ENCODE measurements at regions not wholly inside any gene's neighbourhood (a gene's known extent, or its start where the extent isn't known, plus 50 kb on each side); places are given as distances from the start of the nearest gene placed in this dataset.

- POLR2A ChIA-PET = no interaction called here
- Histone ChIP-seq H3K4me1 (ENCODE audit: control insufficient read depth, insufficient read depth, low read length) (0 out of 2 replicates have a peak, but pooled peaks cover 2% of the 10 kb centered on the region), H3K36me3 (ENCODE audit: control insufficient read depth in 2 of 2, insufficient read depth in 1 of 2, low read length in 2 of 2) (no peaks in the 10 kb centered on the region), H3K9me3 (ENCODE audit: control insufficient read depth, insufficient read depth, low read depth, low read length) (no peaks in the 10 kb centered on the region), H3K27ac (ENCODE audit: extremely low read depth, low read depth, low read length) (no peak overlapping the region), H3K4me3 (ENCODE audit: low read depth, low read length) (no peak overlapping the region)
- CTCF ChIA-PET = no interaction called here
- no peak for TF ChIP-seq PATZ1 (tag by site-specific recombination; IDR thresholded peaks at IDR 0.05)
- no peak for TF ChIP-seq REST (tag by site-specific recombination; IDR thresholded peaks at IDR 0.05)
- TF ChIP-seq ZBTB26 (tag by site-specific recombination; optimal IDR thresholded peaks at IDR 0.05) = no peak
- TF ChIP-seq BCL11B (tag by site-specific recombination; IDR thresholded peaks at IDR 0.05; ENCODE audit: low read depth) = no peak
- TF ChIP-seq PRDM1 (tag by site-specific recombination; IDR thresholded peaks at IDR 0.05) = no peak
- TF ChIP-seq ZNF19 (tag by site-specific recombination; IDR thresholded peaks at IDR 0.05; ENCODE audit: low read depth) = no peak
- no peak for TF ChIP-seq ZFP3 (tag by site-specific recombination; IDR thresholded peaks at IDR 0.05; ENCODE audit: low read depth)
- no peak for TF ChIP-seq GLI4 (tag by site-specific recombination; IDR thresholded peaks at IDR 0.05)
Observed at GRCh38 chr2:104777721-104778120, 76.2 kb upstream of the POU3F3 start.

- no peak overlapping the region for H3K27ac ChIP-seq (ENCODE audit: extremely low read depth, low read depth, low read length)
- CTCF ChIA-PET = interaction anchor here (0.6 kb wide), 1 partner anchor 521 kb away, joined by 6 read pairs; no protein-coding TSS in a partner anchor
- POLR2A ChIA-PET = no interaction called here
- TF ChIP-seq ZNF404 (tag by site-specific recombination; IDR thresholded peaks at IDR 0.05) (no peak), ZBTB17 (tag by site-specific recombination; IDR thresholded peaks at IDR 0.05) (no peak), KLF1 (tag by site-specific recombination; IDR thresholded peaks at IDR 0.05) (no peak), ZSCAN18 (tag by site-specific recombination; IDR thresholded peaks at IDR 0.05) (no peak), ZBTB49 (tag by site-specific recombination; IDR thresholded peaks at IDR 0.05; ENCODE audit: low read depth) (no peak), ZNF521 (tag by site-specific recombination; IDR thresholded peaks at IDR 0.05) (no peak), ZNF544 (tag by site-specific recombination; IDR thresholded peaks at IDR 0.05) (no peak), ZNF350 (tag by site-specific recombination; IDR thresholded peaks at IDR 0.05) (no peak), KLF9 (tag by site-specific recombination; IDR thresholded peaks at IDR 0.05; ENCODE audit: low read depth) (no peak), ZNF155 (tag by site-specific recombination; IDR thresholded peaks at IDR 0.05) (no peak), ZNF214 (tag by site-specific recombination; IDR thresholded peaks at IDR 0.05; ENCODE audit: borderline replicate concordance) (no peak), ZNF513 (tag by site-specific recombination; IDR thresholded peaks at IDR 0.05) (no peak), GLI2 (tag by site-specific recombination; IDR thresholded peaks at IDR 0.05; ENCODE audit: borderline replicate concordance, low read depth) (no peak), BCL11A (tag by site-specific recombination; IDR thresholded peaks at IDR 0.05; ENCODE audit: low read depth) (no peak)
Observed at GRCh38 chr2:104781151-104781550, 72.8 kb upstream of the POU3F3 start.

More at GRCh38 chr2:104781151-104781550, 72.8 kb upstream of the POU3F3 start:
- no peaks in the 10 kb centered on the region for H3K4me1 ChIP-seq (ENCODE audit: control insufficient read depth, insufficient read depth, low read length)
- no peak overlapping the region for H3K4me3 ChIP-seq (ENCODE audit: low read depth, low read length)
- no peaks in the 10 kb centered on the region for H3K9me3 ChIP-seq (ENCODE audit: control insufficient read depth, insufficient read depth, low read depth, low read length)
- no peaks in the 10 kb centered on the region for H3K36me3 ChIP-seq (ENCODE audit: control insufficient read depth in 2 of 2, insufficient read depth in 1 of 2, low read length in 2 of 2)
